Mesenchymal stem cell (in vitro differentiated cells and primary cell): ENCODE measurements at regions not wholly inside any gene's neighbourhood (a gene's known extent, or its start where the extent isn't known, plus 50 kb on each side); places are given as distances from the start of the nearest gene placed in this dataset.
"Not testable (repeated sequence)": the region's sequence is repeated elsewhere in the genome, so short reads cannot be mapped to it uniquely, and the experiment has no call there.

Source experiments
- DNase-seq: peaks from one replicate; pipeline ENCODE4 v3.0.0-alpha.2; 2013
- H2AFZ ChIP-seq: one replicate; pipeline ENCODE4 v1.6.1; 2013; ENCODE audit warnings: low read depth, mild to moderate bottlenecking, control low read depth, inconsistent platforms, low read length, moderate library complexity
- H2AK5ac ChIP-seq: 2 replicates; pipeline ENCODE4 v1.6.1; 2013; ENCODE audit warnings: low read length, moderate library complexity, mild to moderate bottlenecking, inconsistent platforms; ENCODE audit not compliant: severe bottlenecking
- H2BK120ac ChIP-seq: one replicate; pipeline ENCODE4 v1.6.1; 2013; ENCODE audit warnings: low read depth, mild to moderate bottlenecking, inconsistent platforms, low read length, moderate library complexity
- H2BK12ac ChIP-seq, 2 experiments: one replicate each; pipeline ENCODE4 v1.6.1; 2013; ENCODE audit warnings: inconsistent platforms in 2 of 2, low read length in 2 of 2, mild to moderate bottlenecking in 2 of 2, moderate library complexity in 2 of 2, control low read depth in 1 of 2
- H2BK15ac ChIP-seq: one replicate; pipeline ENCODE4 v1.6.1; 2013; ENCODE audit warnings: mild to moderate bottlenecking, low read depth, inconsistent platforms; ENCODE audit not compliant: poor library complexity, severe bottlenecking
- H2BK5ac ChIP-seq: 2 replicates; pipeline ENCODE4 v1.6.1; 2013; ENCODE audit warnings: low read depth, mild to moderate bottlenecking, low read length, control low read depth, inconsistent platforms; ENCODE audit not compliant: poor library complexity, severe bottlenecking
- H3K14ac ChIP-seq, 2 experiments: one replicate each; pipeline ENCODE4 v1.6.1; 2013; ENCODE audit warnings: inconsistent platforms in 2 of 2, low read length in 2 of 2, control low read depth in 1 of 2, mild to moderate bottlenecking in 1 of 2, moderate library complexity in 1 of 2
- H3K18ac ChIP-seq, 2 experiments: one replicate each; pipeline ENCODE4 v1.6.1; 2013; ENCODE audit warnings: inconsistent platforms in 2 of 2, low read length in 2 of 2, control low read depth in 1 of 2, low read depth in 1 of 2, mild to moderate bottlenecking in 1 of 2
- H3K23ac ChIP-seq, 2 experiments: one replicate each; pipeline ENCODE4 v1.6.1; 2013; ENCODE audit warnings: inconsistent platforms in 2 of 2, low read length in 2 of 2, mild to moderate bottlenecking in 2 of 2, moderate library complexity in 2 of 2, control low read depth in 1 of 2
- H3K27ac ChIP-seq: 2 replicates; pipeline ENCODE4 v1.5.1; 2013; ENCODE audit warnings: mild to moderate bottlenecking, moderate library complexity, low read length, control low read depth, inconsistent platforms; ENCODE audit not compliant: poor library complexity, severe bottlenecking
- H3K27me3 ChIP-seq, 2 experiments: 2 replicates each; pipeline versions ENCODE4 v1.6.1 to v1.7.0; 2013; ENCODE audit warnings: low read length in 2 of 2, mild to moderate bottlenecking in 2 of 2, moderate library complexity in 2 of 2, control low read depth in 1 of 2, inconsistent platforms in 1 of 2; ENCODE audit not compliant: control insufficient read depth in 1 of 2, insufficient read depth in 1 of 2
- H3K36me3 ChIP-seq, 2 experiments: 2 replicates each; pipeline versions ENCODE4 v1.6.1 to v1.7.0; 2013; ENCODE audit warnings: low read length in 2 of 2, control low read depth in 1 of 2, inconsistent platforms in 1 of 2, low read depth in 1 of 2, mild to moderate bottlenecking in 1 of 2; ENCODE audit not compliant: insufficient read depth in 2 of 2, control insufficient read depth in 1 of 2
- H3K4ac ChIP-seq, 2 experiments: one replicate each; pipeline ENCODE4 v1.6.1; 2013; ENCODE audit warnings: inconsistent platforms in 2 of 2, low read length in 2 of 2, mild to moderate bottlenecking in 2 of 2, moderate library complexity in 2 of 2, control low read depth in 1 of 2, low read depth in 1 of 2
- H3K4me1 ChIP-seq: 2 replicates; pipeline ENCODE4 v1.6.1; 2013; ENCODE audit warnings: low read depth, low read length, control low read depth; ENCODE audit not compliant: control insufficient read depth, insufficient read depth
- H3K4me2 ChIP-seq: 2 replicates; pipeline ENCODE4 v1.6.1; 2013; ENCODE audit warnings: low read length, mild to moderate bottlenecking, inconsistent platforms; ENCODE audit not compliant: poor library complexity, severe bottlenecking
- H3K4me3 ChIP-seq, 2 experiments: 2 replicates each; pipeline versions ENCODE4 v1.5.1 to v1.7.0; 2013; ENCODE audit warnings: low read length in 2 of 2, mild to moderate bottlenecking in 2 of 2, control low read depth in 1 of 2, low read depth in 1 of 2; ENCODE audit not compliant: insufficient read depth in 1 of 2
- H3K79me1 ChIP-seq: replicated peaks from 2 replicates; pipeline ENCODE4 v1.6.1; 2013; ENCODE audit warnings: mild to moderate bottlenecking, control low read depth, low read length, inconsistent platforms; ENCODE audit not compliant: poor library complexity, severe bottlenecking
- H3K9ac ChIP-seq: 2 replicates; pipeline ENCODE4 v1.7.0; 2013; ENCODE audit warnings: mild to moderate bottlenecking, low read length, moderate library complexity
- H3K9me3 ChIP-seq: 2 replicates; pipeline ENCODE4 v1.7.0; 2013; ENCODE audit warnings: mild to moderate bottlenecking, low read length; ENCODE audit not compliant: control insufficient read depth
- H4K8ac ChIP-seq: one replicate; pipeline ENCODE4 v1.6.1; 2013; ENCODE audit warnings: inconsistent platforms, mild to moderate bottlenecking, low read length, moderate library complexity
- H4K91ac ChIP-seq: one replicate; pipeline ENCODE4 v1.6.1; 2013; ENCODE audit warnings: mild to moderate bottlenecking, low read length, inconsistent platforms
- WGBS: methylation state at CpG from one replicate; pipeline ENCODE4 v1.1.7; 2013; ENCODE audit warnings: mixed read lengths; 5-methylcytosine and 5-hydroxymethylcytosine counted together

GRCh38 chr14:106774889-106775480, 1248.6 kb downstream of the TMEM121 start:
- 34% methylated on average over 7 of the region's 11 CpGs for WGBS
- H3K9ac ChIP-seq, H3K14ac ChIP-seq, H3K4me2 ChIP-seq, H3K27me3 ChIP-seq, H3K4me1 ChIP-seq, H3K27ac ChIP-seq, H3K23ac ChIP-seq, H3K18ac ChIP-seq, H2BK12ac ChIP-seq, H3K36me3 ChIP-seq, H3K4ac ChIP-seq, H3K79me1 ChIP-seq, H3K4me3 ChIP-seq, H3K9me3 ChIP-seq, H4K91ac ChIP-seq, H2AK5ac ChIP-seq, H4K8ac ChIP-seq, H2BK120ac ChIP-seq, H2BK15ac ChIP-seq, H2BK5ac ChIP-seq, DNase-seq, H2AFZ ChIP-seq: not testable (repeated sequence)

GRCh38 chr14:106776395-106776983, 1250.1 kb downstream of the TMEM121 start:
- H4K91ac ChIP-seq: no peak overlapping the region
- no peak overlapping the region for H3K18ac ChIP-seq
- H2BK120ac ChIP-seq: no peak overlapping the region
- no peak overlapping the region for H3K4ac ChIP-seq
- no peak for DNase-seq
- H3K79me1 ChIP-seq: no peaks in the 10 kb centered on the region
- no peak overlapping the region for H2BK5ac ChIP-seq
- H3K27ac ChIP-seq: no peak overlapping the region
- no peak overlapping the region for H3K4me2 ChIP-seq
- 39% methylated on average over 3 of the region's 4 CpGs for WGBS
- H3K23ac ChIP-seq: no peak overlapping the region
- H2BK12ac ChIP-seq: no peak overlapping the region
- no peaks in the 10 kb centered on the region for H3K36me3 ChIP-seq
- no peak overlapping the region for H4K8ac ChIP-seq
- H3K4me1 ChIP-seq: no peaks in the 10 kb centered on the region
- H3K27me3 ChIP-seq: no peaks in the 10 kb centered on the region
- H3K9ac ChIP-seq: no peak overlapping the region
- H3K4me3 ChIP-seq: no peak overlapping the region
- H2BK15ac ChIP-seq: no peak overlapping the region
- no peak overlapping the region for H2AFZ ChIP-seq
- H2AK5ac ChIP-seq: no peak overlapping the region
- no peak overlapping the region for H3K14ac ChIP-seq
- H3K9me3 ChIP-seq: no peaks in the 10 kb centered on the region

GRCh38 chr14:106778986-106779385, 1252.6 kb downstream of the TMEM121 start:
- H3K36me3 ChIP-seq: no peaks in the 10 kb centered on the region
- no peak overlapping the region for H3K9ac ChIP-seq
- H3K4me2 ChIP-seq: no peak overlapping the region
- no peak for DNase-seq
- no peaks in the 10 kb centered on the region for H3K79me1 ChIP-seq
- H3K27me3 ChIP-seq: no peaks in the 10 kb centered on the region
- H2BK120ac ChIP-seq: no peak overlapping the region
- no peak overlapping the region for H3K23ac ChIP-seq
- H3K4me1 ChIP-seq: no peaks in the 10 kb centered on the region
- H2AK5ac ChIP-seq: no peak overlapping the region
- H3K4me3 ChIP-seq: no peak overlapping the region
- no peak overlapping the region for H4K91ac ChIP-seq
- H3K9me3 ChIP-seq: no peaks in the 10 kb centered on the region
- H2BK5ac ChIP-seq: no peak overlapping the region
- no peak overlapping the region for H2AFZ ChIP-seq
- H3K4ac ChIP-seq: no peak overlapping the region
- H3K18ac ChIP-seq: no peak overlapping the region
- no peak overlapping the region for H2BK12ac ChIP-seq
- no peak overlapping the region for H3K27ac ChIP-seq
- H4K8ac ChIP-seq: no peak overlapping the region
- H2BK15ac ChIP-seq: no peak overlapping the region
- no peak overlapping the region for H3K14ac ChIP-seq

- Histone ChIP-seq H2BK15ac (no peak overlapping the region), H3K9ac (no peak overlapping the region), H3K23ac (no peak overlapping the region), H2AK5ac (no peak overlapping the region), H3K4ac (no peak overlapping the region), H3K18ac (no peak overlapping the region), H3K4me1 (no peaks in the 10 kb centered on the region), H3K36me3 (no peaks in the 10 kb centered on the region), H2BK12ac (no peak overlapping the region), H3K27me3 (no peaks in the 10 kb centered on the region), H2BK120ac (no peak overlapping the region), H3K4me3 (no peak overlapping the region), H3K9me3 (no peaks in the 10 kb centered on the region), H3K14ac (no peak overlapping the region), H3K27ac (no peak overlapping the region), H3K4me2 (no peak overlapping the region), H4K91ac (no peak overlapping the region), H2AFZ (no peak overlapping the region), H4K8ac (no peak overlapping the region), H3K79me1 (no peaks in the 10 kb centered on the region), H2BK5ac (no peak overlapping the region)
- DNase-seq: no peak
- WGBS: no CpG with 5 or more reads among the region's 1 CpG
Observed at GRCh38 chr14:106786697-106787096, 1260.3 kb downstream of the TMEM121 start.
